ENCODE measurements at regions not wholly inside any gene's neighbourhood (a gene's known extent, or its start where the extent isn't known, plus 50 kb on each side); places are given as distances from the start of the nearest gene placed in this dataset.

GRCh38 chr13:44312131-44312530, 61.5 kb upstream of the SERP2 start:
- TF ChIP-seq, protein P1, sequence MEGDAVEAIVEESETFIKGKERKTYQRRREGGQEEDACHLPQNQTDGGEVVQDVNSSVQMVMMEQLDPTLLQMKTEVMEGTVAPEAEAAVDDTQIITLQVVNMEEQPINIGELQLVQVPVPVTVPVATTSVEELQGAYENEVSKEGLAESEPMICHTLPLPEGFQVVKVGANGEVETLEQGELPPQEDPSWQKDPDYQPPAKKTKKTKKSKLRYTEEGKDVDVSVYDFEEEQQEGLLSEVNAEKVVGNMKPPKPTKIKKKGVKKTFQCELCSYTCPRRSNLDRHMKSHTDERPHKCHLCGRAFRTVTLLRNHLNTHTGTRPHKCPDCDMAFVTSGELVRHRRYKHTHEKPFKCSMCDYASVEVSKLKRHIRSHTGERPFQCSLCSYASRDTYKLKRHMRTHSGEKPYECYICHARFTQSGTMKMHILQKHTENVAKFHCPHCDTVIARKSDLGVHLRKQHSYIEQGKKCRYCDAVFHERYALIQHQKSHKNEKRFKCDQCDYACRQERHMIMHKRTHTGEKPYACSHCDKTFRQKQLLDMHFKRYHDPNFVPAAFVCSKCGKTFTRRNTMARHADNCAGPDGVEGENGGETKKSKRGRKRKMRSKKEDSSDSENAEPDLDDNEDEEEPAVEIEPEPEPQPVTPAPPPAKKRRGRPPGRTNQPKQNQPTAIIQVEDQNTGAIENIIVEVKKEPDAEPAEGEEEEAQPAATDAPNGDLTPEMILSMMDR (IDR thresholded peaks at IDR 0.05) = no peak
- TF ChIP-seq POLR2A (IDR thresholded peaks at IDR 0.05) (no peak), POLR2AphosphoS5 (IDR thresholded peaks at IDR 0.05) (no peak), EP300 (IDR thresholded peaks at IDR 0.05; ENCODE audit: low read depth) (no peak)

All from transverse colon (tissue), 4 donors.